ENCODE measurements at regions not wholly inside any gene's neighbourhood (a gene's known extent, or its start where the extent isn't known, plus 50 kb on each side); places are given as distances from the start of the nearest gene placed in this dataset.

- no peak for TF ChIP-seq CTCF (conservative IDR thresholded peaks at IDR 0.05 in 1 of 2, IDR thresholded peaks at IDR 0.05 in 1 of 2; ENCODE audit: extremely low read depth in 1 of 2, insufficient read depth in 1 of 2, low read depth in 1 of 2, low read length in 2 of 2)
- TF ChIP-seq EZH2 (IDR thresholded peaks at IDR 0.05; ENCODE audit: borderline replicate concordance, low read length) = no peak
Observed at GRCh38 chr7:131124867-131125266, 202.8 kb upstream of the MKLN1 start.

All from mammary epithelial cell (primary cell).